OCI-LY1 (cell line): ENCODE measurements at regions not wholly inside any gene's neighbourhood (a gene's known extent, or its start where the extent isn't known, plus 50 kb on each side); places are given as distances from the start of the nearest gene placed in this dataset.

ENCODE experiments used
- H2AFZ ChIP-seq: fragments of 200-600 bp; sonication (generic), shearing (Covaris generic); 2 replicates; pipeline ENCODE4 v1.6.0; 2014; ENCODE audit warnings: antibody characterized with exemption, mild to moderate bottlenecking, low read length
- H3F3A ChIP-seq: fragments of 200-600 bp; sonication (generic), shearing (Covaris generic); 2 replicates; pipeline ENCODE4 v1.6.0; 2014; ENCODE audit warnings: mild to moderate bottlenecking, antibody characterized with exemption, low read length, moderate library complexity; ENCODE audit not compliant: insufficient read depth
- H3K27ac ChIP-seq: fragments of 200-600 bp; sonication (generic); 2 replicates; pipeline ENCODE4 v1.5.1; 2014; ENCODE audit warnings: low read length, mixed run types, mild to moderate bottlenecking, low read depth; ENCODE audit not compliant: poor library complexity, severe bottlenecking
- H3K27me3 ChIP-seq: fragments of 200-600 bp; sonication (generic); 2 replicates; pipeline ENCODE4 v1.6.0; 2014; ENCODE audit warnings: antibody characterized with exemption, mild to moderate bottlenecking, low read length, moderate library complexity; ENCODE audit not compliant: insufficient read depth
- H3K36me3 ChIP-seq: fragments of 200-600 bp; sonication (generic); 2 replicates; pipeline ENCODE4 v1.6.1; 2014; ENCODE audit warnings: mild to moderate bottlenecking, antibody characterized with exemption, low read length, moderate library complexity, mixed read lengths; ENCODE audit not compliant: insufficient read depth
- H3K4me1 ChIP-seq: fragments of 200-600 bp; sonication (generic); 2 replicates; pipeline ENCODE4 v1.5.1; 2014; ENCODE audit warnings: mild to moderate bottlenecking, low read length, moderate library complexity; ENCODE audit not compliant: insufficient read depth, severe bottlenecking
- H3K4me2 ChIP-seq: fragments of 200-600 bp; sonication (generic), shearing (Covaris generic); 2 replicates; pipeline ENCODE4 v1.6.1; 2014; ENCODE audit warnings: low read length
- H3K4me3 ChIP-seq: fragments of 200-600 bp; sonication (generic); 2 replicates; pipeline ENCODE4 v1.5.1; 2014; ENCODE audit warnings: low read length, low read depth, mild to moderate bottlenecking, mixed read lengths; ENCODE audit not compliant: poor library complexity, severe bottlenecking
- H3K79me2 ChIP-seq: fragments of 200-600 bp; shearing (Covaris generic); 2 replicates; pipeline ENCODE4 v1.6.1; 2016; ENCODE audit warnings: mixed run types, low read length, mixed read lengths; ENCODE audit not compliant: insufficient read depth
- H3K9ac ChIP-seq: fragments of 200-600 bp; sonication (generic), shearing (Covaris generic); 2 replicates; pipeline ENCODE4 v1.6.1; 2014; ENCODE audit warnings: mild to moderate bottlenecking, low read length, mixed read lengths
- H3K9me2 ChIP-seq: fragments of 200-600 bp; sonication (generic), shearing (Covaris generic); 2 replicates; pipeline ENCODE4 v1.6.1; 2014; ENCODE audit warnings: low read depth, mild to moderate bottlenecking, low read length, mixed read lengths
- H3K9me3 ChIP-seq: fragments of 200-600 bp; shearing (Covaris generic); 2 replicates; pipeline ENCODE4 v1.6.1; 2014; ENCODE audit warnings: low read length, mixed read lengths
- H4K20me1 ChIP-seq: fragments of 200-600 bp; sonication (generic), shearing (Covaris generic); 2 replicates; pipeline ENCODE4 v1.6.0; 2016; ENCODE audit warnings: mild to moderate bottlenecking, low read length; ENCODE audit not compliant: insufficient read depth
- EZH2 ChIP-seq: fragments of 200-600 bp; sonication (generic), shearing (Covaris generic); IDR thresholded peaks from 2 replicates; pipeline ENCODE4 v1.8.0; 2017; ENCODE audit warnings: borderline replicate concordance, mixed run types, mild to moderate bottlenecking, antibody characterized with exemption, low read length, moderate library complexity, mixed read lengths
- TF ChIP-seq, protein P1 (sequence below): fragments of 200-600 bp; sonication (generic), shearing (Covaris generic); IDR thresholded peaks from 2 replicates; pipeline ENCODE4 v1.5.1; 2017; ENCODE audit warnings: mild to moderate bottlenecking, antibody characterized with exemption, low read length, moderate library complexity, mixed read lengths

- Histone ChIP-seq H3K9me2 (no peaks in the 10 kb centered on the region), H4K20me1 (no peaks in the 10 kb centered on the region), H3F3A (no peaks in the 10 kb centered on the region), H3K4me3 (no peak overlapping the region), H3K27ac (no peak overlapping the region), H3K4me2 (no peak overlapping the region), H3K9me3 (no peaks in the 10 kb centered on the region), H2AFZ (no peak overlapping the region), H3K36me3 (no peaks in the 10 kb centered on the region), H3K27me3 (no peaks in the 10 kb centered on the region), H3K9ac (no peak overlapping the region), H3K4me1 (no peaks in the 10 kb centered on the region), H3K79me2 (no peaks in the 10 kb centered on the region)
- TF ChIP-seq, protein P1, sequence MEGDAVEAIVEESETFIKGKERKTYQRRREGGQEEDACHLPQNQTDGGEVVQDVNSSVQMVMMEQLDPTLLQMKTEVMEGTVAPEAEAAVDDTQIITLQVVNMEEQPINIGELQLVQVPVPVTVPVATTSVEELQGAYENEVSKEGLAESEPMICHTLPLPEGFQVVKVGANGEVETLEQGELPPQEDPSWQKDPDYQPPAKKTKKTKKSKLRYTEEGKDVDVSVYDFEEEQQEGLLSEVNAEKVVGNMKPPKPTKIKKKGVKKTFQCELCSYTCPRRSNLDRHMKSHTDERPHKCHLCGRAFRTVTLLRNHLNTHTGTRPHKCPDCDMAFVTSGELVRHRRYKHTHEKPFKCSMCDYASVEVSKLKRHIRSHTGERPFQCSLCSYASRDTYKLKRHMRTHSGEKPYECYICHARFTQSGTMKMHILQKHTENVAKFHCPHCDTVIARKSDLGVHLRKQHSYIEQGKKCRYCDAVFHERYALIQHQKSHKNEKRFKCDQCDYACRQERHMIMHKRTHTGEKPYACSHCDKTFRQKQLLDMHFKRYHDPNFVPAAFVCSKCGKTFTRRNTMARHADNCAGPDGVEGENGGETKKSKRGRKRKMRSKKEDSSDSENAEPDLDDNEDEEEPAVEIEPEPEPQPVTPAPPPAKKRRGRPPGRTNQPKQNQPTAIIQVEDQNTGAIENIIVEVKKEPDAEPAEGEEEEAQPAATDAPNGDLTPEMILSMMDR = no peak
- no peak for TF ChIP-seq EZH2
These were observed 134.2 kb downstream of the DSC3 start for GRCh38 chr18:30908381-30908780.

DNA sequence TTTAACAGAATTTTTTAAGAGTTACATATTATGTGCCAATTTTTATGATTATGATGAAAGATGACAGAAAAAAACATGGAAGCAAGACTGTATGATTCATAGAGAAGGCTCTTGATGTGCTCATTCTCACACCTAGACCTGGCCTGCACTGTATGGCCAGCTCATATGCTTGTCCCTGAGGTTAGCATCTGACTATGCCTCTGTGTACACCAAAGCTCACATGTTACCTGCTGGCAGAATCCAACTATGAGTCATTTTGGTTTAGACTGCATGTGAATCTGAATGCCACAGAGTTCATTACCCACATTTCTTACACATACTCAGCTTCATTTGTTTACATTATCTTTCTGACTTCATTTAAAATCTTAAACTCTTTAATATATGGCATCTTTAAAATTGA, 139.0 kb downstream of the DSC3 start:
- H3K4me1 ChIP-seq = no peaks in the 10 kb centered on the region
- no peaks in the 10 kb centered on the region for H3K9me2 ChIP-seq
- H3K27me3 ChIP-seq = no peaks in the 10 kb centered on the region
- no peaks in the 10 kb centered on the region for H3K9me3 ChIP-seq
- no peaks in the 10 kb centered on the region for H3K36me3 ChIP-seq
- no peak overlapping the region for H2AFZ ChIP-seq
- H3K4me3 ChIP-seq = no peak overlapping the region
- no peaks in the 10 kb centered on the region for H3K79me2 ChIP-seq
- no peak overlapping the region for H3K27ac ChIP-seq
- no peak overlapping the region for H3K9ac ChIP-seq
- no peaks in the 10 kb centered on the region for H3F3A ChIP-seq
- H3K4me2 ChIP-seq = no peak overlapping the region
- H4K20me1 ChIP-seq = no peaks in the 10 kb centered on the region
- TF ChIP-seq EZH2 = no peak
- TF ChIP-seq, protein P1 = no peak

DNA sequence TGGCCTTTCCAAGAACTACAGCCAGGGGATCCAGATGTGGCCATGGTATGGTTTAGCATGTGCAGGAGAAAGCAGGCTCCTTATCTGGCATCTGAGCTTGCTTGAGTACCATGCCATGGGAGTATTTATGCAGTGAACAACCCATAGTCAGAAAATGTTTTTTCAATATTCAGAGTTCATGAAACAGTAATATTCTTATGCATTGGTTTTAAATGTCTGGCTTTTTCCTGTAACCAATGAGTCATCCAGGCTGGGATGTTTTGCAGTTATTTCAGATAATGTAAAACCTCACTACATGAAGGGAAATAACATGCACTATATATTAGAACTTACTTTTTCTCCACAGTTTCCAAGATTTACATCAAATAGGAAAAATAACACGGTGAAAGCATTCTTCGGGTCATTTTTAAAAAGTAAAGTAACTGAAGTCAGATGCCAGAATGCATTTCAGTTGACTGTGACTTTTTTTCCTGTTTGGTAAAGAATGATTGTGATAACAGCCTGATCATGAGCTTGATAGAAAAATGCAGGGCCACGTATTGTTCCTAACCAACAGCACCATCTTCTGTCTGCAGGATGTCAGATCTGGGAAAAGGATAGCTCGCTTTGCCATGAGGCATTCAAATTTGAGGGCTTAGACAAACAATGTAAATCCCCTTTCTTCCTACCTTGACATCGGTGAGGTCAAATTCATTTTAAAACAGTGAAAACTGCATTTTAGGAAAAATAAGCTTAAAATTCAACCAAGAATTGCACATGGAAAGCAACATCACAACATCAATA, 152.8 kb downstream of the DSC3 start:
- TF ChIP-seq, protein P1 = no peak; the same call in 1 of the 2 replicates
- no peak for TF ChIP-seq EZH2
- H3K27me3 ChIP-seq = no peaks in the 10 kb centered on the region
- no peak overlapping the region for H3K27ac ChIP-seq
- no peak overlapping the region for H3K9ac ChIP-seq
- no peak overlapping the region for H3K4me3 ChIP-seq
- no peaks in the 10 kb centered on the region for H3K79me2 ChIP-seq
- no peaks in the 10 kb centered on the region for H3K4me1 ChIP-seq
- no peak overlapping the region for H3K4me2 ChIP-seq
- no peaks in the 10 kb centered on the region for H3K9me2 ChIP-seq
- no peaks in the 10 kb centered on the region for H4K20me1 ChIP-seq
- H3K9me3 ChIP-seq = no peaks in the 10 kb centered on the region
- H2AFZ ChIP-seq = no peak overlapping the region
- no peaks in the 10 kb centered on the region for H3F3A ChIP-seq
- H3K36me3 ChIP-seq = no peaks in the 10 kb centered on the region
